Vagina (tissue), 2 donors: ENCODE measurements at regions not wholly inside any gene's neighbourhood (a gene's known extent, or its start where the extent isn't known, plus 50 kb on each side); places are given as distances from the start of the nearest gene placed in this dataset.
A peak's percentile ranks its signal among the peaks of the same experiment; 100 is the strongest.

ENCODE experiments used
- DNase-seq, 2 donors: peaks; one replicate each; pipeline ENCODE4 v3.0.0-alpha.2; 2017; ENCODE audit errors: extremely low spot score in 2 of 2
- H3K27ac ChIP-seq: fragments of 200-600 bp; sonication (generic); one replicate; pipeline ENCODE4 v1.5.1; 2019
- H3K27me3 ChIP-seq: fragments of 200-600 bp; sonication (generic); one replicate; pipeline ENCODE4 v1.5.1; 2019
- H3K36me3 ChIP-seq, 2 donors: fragments of 200-600 bp; sonication (generic); one replicate each; pipeline ENCODE4 v1.5.1; 2017 to 2019
- H3K4me1 ChIP-seq: fragments of 200-600 bp; sonication (generic); one replicate; pipeline ENCODE4 v1.5.1; 2019
- H3K4me3 ChIP-seq, 2 donors: fragments of 200-600 bp; sonication (generic); 1 replicate in 1 of 2; 2 replicates in 1 of 2; pipeline ENCODE4 v1.5.1; 2016 to 2019
- H3K9me3 ChIP-seq: fragments of 200-600 bp; sonication (generic); one replicate; pipeline ENCODE4 v1.5.1; 2019
- CTCF ChIP-seq, 3 experiments: fragments of 450-650 bp in 2 of 3; fragments of 200-600 bp in 1 of 3; sonication (generic) in 1 of 3; IDR thresholded peaks; one replicate each; pipeline ENCODE4 v1.5.1; 2017 to 2019; ENCODE audit warnings: antibody characterized with exemption in 3 of 3, mild to moderate bottlenecking in 2 of 3, moderate library complexity in 2 of 3
- POLR2A ChIP-seq, 2 donors: fragments of 450-650 bp; IDR thresholded peaks; one replicate each; pipeline ENCODE4 v1.6.1; 2017; ENCODE audit warnings: antibody characterized with exemption in 2 of 2, mild to moderate bottlenecking in 2 of 2, moderate library complexity in 2 of 2
- POLR2AphosphoS5 ChIP-seq, 2 donors: sonication (generic); formaldehyde crosslinking; IDR thresholded peaks; one replicate each; pipeline ENCODE4 v1.9.0; 2017; ENCODE audit warnings: antibody characterized with exemption in 2 of 2, mild to moderate bottlenecking in 2 of 2, low read depth in 1 of 2; ENCODE audit not compliant: insufficient read depth in 1 of 2
- intact Hi-C: fragments of 100-400 bp; cut with DNase I; formaldehyde crosslinking; loops from one replicate; pipeline ENCODE4 v1.15.1; 2023

- Histone ChIP-seq H3K4me3 (no peak overlapping the region), H3K27ac (peak overlapping the region; percentile 80), H3K4me1 (peaks cover 54% of the 10 kb centered on the region), H3K9me3 (no peaks in the 10 kb centered on the region), H3K36me3 (no peaks in the 10 kb centered on the region), H3K27me3 (no peaks in the 10 kb centered on the region)
- no peak for DNase-seq
- TF ChIP-seq POLR2A (IDR thresholded peaks at IDR 0.05) (no peak), POLR2AphosphoS5 (IDR thresholded peaks at IDR 0.05; ENCODE audit: insufficient read depth in 1 of 2, low read depth in 1 of 2) (no peak), CTCF (IDR thresholded peaks at IDR 0.05) (no peak)
- intact Hi-C loops, result no loop called here
Observed at GRCh38 chr21:38753114-38753513, 52.6 kb upstream of the ETS2 start.

- Histone ChIP-seq H3K4me1 (peaks cover 59% of the 10 kb centered on the region), H3K27ac (peak overlapping the region; percentile 80), H3K9me3 (no peaks in the 10 kb centered on the region), H3K27me3 (no peaks in the 10 kb centered on the region), H3K4me3 (no peak overlapping the region), H3K36me3 (no peaks in the 10 kb centered on the region)
- intact Hi-C loops, result no loop called here
- DNase-seq, result no peak
- TF ChIP-seq CTCF (IDR thresholded peaks at IDR 0.05), result no peak
- peak in 1 of 2 donors; percentile 96 for TF ChIP-seq POLR2AphosphoS5 (IDR thresholded peaks at IDR 0.05; ENCODE audit: insufficient read depth in 1 of 2, low read depth in 1 of 2)
Observed at GRCh38 chr21:38753557-38753971, 52.2 kb upstream of the ETS2 start.
